ENCODE measurements at regions not wholly inside any gene's neighbourhood (a gene's known extent, or its start where the extent isn't known, plus 50 kb on each side); places are given as distances from the start of the nearest gene placed in this dataset.

DNA sequence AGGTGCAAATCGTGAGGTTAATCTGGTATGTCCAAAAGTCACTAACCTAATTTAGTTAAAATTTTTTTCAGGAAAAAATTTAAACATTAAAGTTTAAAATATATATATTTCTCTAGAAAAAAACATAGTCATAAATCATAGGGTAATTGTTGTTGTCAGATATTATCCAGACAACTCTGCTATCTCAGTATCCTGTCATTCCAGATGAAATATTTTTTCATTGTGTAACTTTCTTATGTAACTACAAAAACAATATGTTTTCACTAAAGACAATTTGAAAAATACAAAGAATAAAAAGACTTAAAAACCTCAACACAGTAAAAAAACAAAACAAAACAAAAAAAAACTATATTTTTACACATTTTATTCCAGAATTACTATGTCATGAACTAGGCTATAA, 57.6 kb downstream of the TENT5A start:
- no peak for DNase-seq (ENCODE audit: unreplicated experiment)
- CTCF ChIA-PET: no interaction called here
- peaks cover 5% of the 10 kb centered on the region for H3K4me1 Mint-ChIP-seq (ENCODE audit: insufficient read depth, unreplicated experiment)
- BruUV-seq (replicated peaks): no TSS peak
- H3K27ac Mint-ChIP-seq (ENCODE audit: low read depth, unreplicated experiment): no peak overlapping the region
- no peaks in the 10 kb centered on the region for H3K9me3 Mint-ChIP-seq (ENCODE audit: unreplicated experiment)
- intact Hi-C loops (cut with micrococcal nuclease): no loop called here
- no peak for TF ChIP-seq CTCF (IDR thresholded peaks at IDR 0.05; ENCODE audit: unreplicated experiment)
- H3K36me3 Mint-ChIP-seq (ENCODE audit: insufficient read depth, unreplicated experiment): no peaks in the 10 kb centered on the region
- no peak overlapping the region for H3K4me3 Mint-ChIP-seq (ENCODE audit: unreplicated experiment)
- POLR2A ChIA-PET: interaction anchor here (0.7 kb wide), 2 partner anchors 249 to 588 kb away, joined by 3 to 4 read pairs; no protein-coding TSS in a partner anchor
- no peaks in the 10 kb centered on the region for H3K27me3 Mint-ChIP-seq (ENCODE audit: insufficient read depth, unreplicated experiment)

DNA sequence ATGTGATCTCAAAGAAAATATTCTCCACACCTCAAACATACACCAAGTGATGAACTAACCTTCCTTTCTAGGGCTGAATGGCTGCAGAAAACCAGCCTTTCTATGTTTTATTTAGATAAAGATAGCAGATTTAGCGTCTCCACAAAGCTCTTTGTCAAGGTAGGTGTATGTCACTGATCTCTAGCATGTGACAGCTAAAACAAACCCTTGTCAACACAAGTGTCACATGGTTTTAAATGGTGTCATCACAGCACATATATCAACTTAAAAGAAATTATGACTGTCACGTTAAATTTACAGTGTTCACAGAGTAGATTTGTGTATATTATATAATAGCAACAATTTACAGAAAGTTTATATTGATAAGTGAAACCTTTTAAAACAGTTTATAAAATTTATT, 58.3 kb downstream of the TENT5A start:
- Mint-ChIP-seq H3K36me3 (ENCODE audit: insufficient read depth, unreplicated experiment) (no peaks in the 10 kb centered on the region), H3K27me3 (ENCODE audit: insufficient read depth, unreplicated experiment) (no peaks in the 10 kb centered on the region), H3K4me3 (ENCODE audit: unreplicated experiment) (no peak overlapping the region), H3K27ac (ENCODE audit: low read depth, unreplicated experiment) (no peak overlapping the region), H3K4me1 (ENCODE audit: insufficient read depth, unreplicated experiment) (peaks cover 5% of the 10 kb centered on the region), H3K9me3 (ENCODE audit: unreplicated experiment) (no peaks in the 10 kb centered on the region)
- no TSS peak for BruUV-seq (replicated peaks)
- intact Hi-C loops (cut with micrococcal nuclease): no loop called here
- DNase-seq (ENCODE audit: unreplicated experiment): no peak
- no peak for TF ChIP-seq CTCF (IDR thresholded peaks at IDR 0.05; ENCODE audit: unreplicated experiment)
- ChIA-PET POLR2A (no interaction called here), CTCF (no interaction called here)

DNA sequence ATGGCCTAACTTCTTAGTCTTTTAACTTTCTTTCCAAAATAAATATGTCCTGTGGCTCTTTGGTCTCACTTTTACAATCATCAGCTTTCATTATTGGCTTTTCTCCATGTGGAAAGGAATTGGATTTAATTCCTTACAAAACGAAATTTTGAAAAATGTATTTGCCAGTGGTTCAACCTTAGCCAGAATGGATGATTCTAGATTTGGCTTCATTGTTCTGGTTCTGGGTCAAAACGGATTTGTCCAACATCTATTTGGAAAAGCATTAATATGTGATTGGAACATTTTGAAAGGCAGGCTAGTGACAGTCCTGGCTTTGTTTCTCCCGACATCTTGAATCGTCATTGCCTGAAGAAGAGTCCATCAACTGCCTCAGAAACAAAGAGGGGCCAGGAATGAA, 59.2 kb downstream of the TENT5A start:
- no TSS peak for BruUV-seq (replicated peaks)
- intact Hi-C loops (cut with micrococcal nuclease): no loop called here

DNA sequence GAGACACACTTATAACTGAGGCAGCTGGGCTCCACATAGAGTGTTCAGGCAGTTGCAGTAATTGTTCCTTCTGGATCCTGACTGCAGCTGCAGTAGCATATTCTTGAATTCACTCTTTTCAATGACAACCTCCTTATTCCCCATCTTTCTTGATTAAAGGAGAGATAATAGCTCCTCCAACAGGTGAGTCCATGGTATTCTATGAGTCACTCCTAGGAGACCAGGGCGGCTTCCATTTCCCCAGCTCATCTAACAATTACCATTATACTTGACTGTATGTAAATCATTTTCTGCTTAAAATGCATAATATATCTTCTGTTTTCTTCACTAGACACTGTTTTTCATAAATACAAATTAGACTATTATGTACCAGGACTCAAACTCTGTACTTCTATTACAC, 62.4 kb downstream of the TENT5A start:
- intact Hi-C loops (cut with micrococcal nuclease): no loop called here
- CTCF ChIA-PET: no interaction called here
- Mint-ChIP-seq H3K4me1 (ENCODE audit: insufficient read depth, unreplicated experiment) (no peaks in the 10 kb centered on the region), H3K27me3 (ENCODE audit: insufficient read depth, unreplicated experiment) (no peaks in the 10 kb centered on the region), H3K9me3 (ENCODE audit: unreplicated experiment) (no peaks in the 10 kb centered on the region), H3K4me3 (ENCODE audit: unreplicated experiment) (no peak overlapping the region), H3K27ac (ENCODE audit: low read depth, unreplicated experiment) (no peak overlapping the region), H3K36me3 (ENCODE audit: insufficient read depth, unreplicated experiment) (no peaks in the 10 kb centered on the region)
- no peak for DNase-seq (ENCODE audit: unreplicated experiment)
- TF ChIP-seq CTCF (IDR thresholded peaks at IDR 0.05; ENCODE audit: unreplicated experiment): no peak
- POLR2A ChIA-PET: no interaction called here
- no TSS peak for BruUV-seq (replicated peaks)

More for the DNA sequence above, 59.2 kb downstream of the TENT5A start:
- Mint-ChIP-seq H3K9me3 (ENCODE audit: unreplicated experiment) (no peaks in the 10 kb centered on the region), H3K4me3 (ENCODE audit: unreplicated experiment) (no peak overlapping the region), H3K27ac (ENCODE audit: low read depth, unreplicated experiment) (no peak overlapping the region), H3K4me1 (ENCODE audit: insufficient read depth, unreplicated experiment) (peaks cover 5% of the 10 kb centered on the region), H3K36me3 (ENCODE audit: insufficient read depth, unreplicated experiment) (no peaks in the 10 kb centered on the region), H3K27me3 (ENCODE audit: insufficient read depth, unreplicated experiment) (no peaks in the 10 kb centered on the region)
- ChIA-PET POLR2A (no interaction called here), CTCF (interaction anchor here (1.7 kb wide), 1 partner anchor 313 kb away, joined by 3 read pairs; no protein-coding TSS in a partner anchor)
- TF ChIP-seq CTCF (IDR thresholded peaks at IDR 0.05; ENCODE audit: unreplicated experiment): no peak
- no peak for DNase-seq (ENCODE audit: unreplicated experiment)

Data from MCF 10A (cell line).